GM19372 (cell line): ENCODE measurements at regions not wholly inside any gene's neighbourhood (a gene's known extent, or its start where the extent isn't known, plus 50 kb on each side); places are given as distances from the start of the nearest gene placed in this dataset.

Source experiments
- ATAC-seq: cut with Tn5 transposase; IDR thresholded peaks from one replicate; pipeline ENCODE4 v1.9.1; 2021; ENCODE audit warnings: mild to moderate bottlenecking, low read depth, moderate library complexity; ENCODE audit not compliant: unreplicated experiment

DNA sequence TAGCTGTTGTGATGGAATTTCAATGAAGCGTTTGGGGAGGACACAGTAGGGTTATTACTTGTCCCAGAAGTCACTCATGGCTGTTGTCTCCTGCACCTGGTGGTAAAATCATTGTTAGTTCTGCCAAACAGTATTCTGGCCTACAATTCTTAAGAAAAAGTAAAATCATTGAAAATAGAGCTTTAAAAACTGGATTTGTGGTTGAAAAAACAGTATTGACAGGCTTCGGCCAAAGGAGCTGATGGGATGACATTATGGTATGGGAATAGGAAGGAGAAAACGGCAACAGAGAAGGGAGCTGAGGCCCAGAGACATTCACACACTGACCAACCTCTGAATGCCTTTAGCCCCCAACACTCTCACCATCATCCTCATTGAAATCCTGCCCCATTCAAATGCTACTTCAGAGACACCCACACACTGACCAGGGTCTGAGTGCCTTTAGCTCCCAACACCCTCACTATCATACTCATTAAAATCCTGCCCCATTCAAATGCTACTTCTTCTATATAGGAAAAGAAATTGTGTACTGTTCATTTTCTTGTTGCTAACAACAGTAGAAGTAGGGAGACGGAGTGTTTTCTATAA is 114.1 kb upstream of the OSR1 start:
- no peak for ATAC-seq

DNA sequence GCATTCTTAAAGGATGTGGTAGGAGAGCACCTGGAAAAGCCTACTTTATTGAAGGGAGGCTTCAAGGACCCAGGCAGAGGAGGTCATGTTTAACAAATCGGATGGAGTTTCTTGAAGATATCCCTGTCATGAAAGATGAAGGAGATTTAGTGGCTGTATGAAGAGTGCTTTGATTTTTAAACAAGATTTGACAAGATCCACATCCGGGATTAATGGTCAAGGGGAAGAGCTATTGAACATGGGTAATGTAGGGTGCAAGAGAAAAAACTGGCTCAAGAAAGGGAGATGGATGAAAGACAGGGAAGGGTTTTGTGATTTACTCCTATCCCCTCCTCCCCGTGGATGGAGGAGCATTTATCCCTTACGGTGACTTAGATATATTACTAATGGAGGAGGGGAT is 113.1 kb upstream of the OSR1 start:
- no peak for ATAC-seq

DNA sequence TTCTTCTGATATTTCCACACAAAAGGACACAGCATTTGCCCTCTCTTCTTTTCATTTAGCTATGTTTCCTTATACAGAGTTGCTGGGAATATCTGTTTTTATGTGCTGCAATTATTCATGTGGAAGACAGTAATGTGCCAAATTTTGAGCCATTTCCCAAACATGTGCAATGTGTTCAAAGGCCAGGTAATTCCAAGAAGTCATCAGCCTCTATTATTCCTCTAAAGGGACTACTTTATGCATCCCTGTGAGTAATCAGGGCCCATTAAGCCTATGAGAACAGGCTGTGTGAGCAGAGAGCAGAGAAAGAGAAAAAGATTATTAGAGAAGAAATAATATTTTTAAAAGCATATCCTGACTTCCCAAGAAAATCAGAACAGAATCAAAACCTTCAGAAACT is 107.6 kb upstream of the OSR1 start:
- ATAC-seq = no peak

DNA sequence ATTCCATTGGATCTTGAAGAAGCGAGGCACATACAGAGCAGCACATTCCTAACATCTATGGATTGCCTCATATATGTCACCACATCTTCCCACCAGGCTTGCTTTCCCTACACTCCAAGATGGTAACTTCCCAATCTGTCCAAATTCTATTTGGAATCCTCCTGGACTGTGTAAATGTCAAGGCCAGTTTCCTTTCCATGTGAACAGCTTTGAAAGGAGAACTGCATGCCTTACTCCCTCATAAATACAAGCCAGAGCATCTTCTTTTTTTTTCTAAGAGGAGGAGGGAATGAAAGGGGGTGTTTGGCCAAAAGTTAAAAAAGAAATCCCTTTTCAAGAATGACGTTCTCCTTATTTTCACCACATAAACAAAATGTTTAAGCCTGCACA is 103.8 kb upstream of the OSR1 start:
- ATAC-seq = no peak

DNA sequence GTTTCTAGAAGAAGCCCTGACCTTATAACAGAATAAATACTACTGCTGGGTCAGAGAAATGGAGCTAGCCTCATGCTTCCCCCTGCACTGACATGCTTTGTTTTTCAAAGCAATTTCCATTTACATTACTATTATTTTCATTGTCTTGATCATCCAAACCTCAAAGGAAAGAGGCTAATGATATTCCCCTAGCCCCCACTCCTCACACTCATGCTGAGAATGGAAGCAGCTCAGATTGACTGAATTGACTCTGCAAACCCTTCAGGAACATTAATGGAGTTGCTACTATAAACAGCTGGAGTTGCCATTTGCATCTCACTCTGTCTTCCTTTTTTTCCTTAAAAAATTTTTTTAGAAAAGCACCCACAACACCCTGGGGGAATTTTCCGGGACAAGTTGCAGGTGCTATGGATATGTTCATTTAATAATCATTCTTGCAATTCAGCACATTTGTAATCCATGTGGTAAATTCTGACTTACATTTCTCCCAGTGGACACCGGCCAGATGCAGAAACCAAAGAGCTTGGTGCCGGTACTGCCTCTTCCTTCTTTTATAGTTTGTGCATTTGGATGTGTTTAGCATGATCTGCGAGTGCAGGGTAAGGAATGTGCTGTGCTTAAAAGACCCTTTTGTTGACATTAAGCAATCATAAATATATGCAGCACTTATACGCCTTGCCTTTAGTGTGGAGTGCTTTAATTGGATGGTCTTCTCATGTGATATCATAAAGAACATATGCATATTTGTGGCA is 103.3 kb upstream of the OSR1 start:
- no peak for ATAC-seq

DNA sequence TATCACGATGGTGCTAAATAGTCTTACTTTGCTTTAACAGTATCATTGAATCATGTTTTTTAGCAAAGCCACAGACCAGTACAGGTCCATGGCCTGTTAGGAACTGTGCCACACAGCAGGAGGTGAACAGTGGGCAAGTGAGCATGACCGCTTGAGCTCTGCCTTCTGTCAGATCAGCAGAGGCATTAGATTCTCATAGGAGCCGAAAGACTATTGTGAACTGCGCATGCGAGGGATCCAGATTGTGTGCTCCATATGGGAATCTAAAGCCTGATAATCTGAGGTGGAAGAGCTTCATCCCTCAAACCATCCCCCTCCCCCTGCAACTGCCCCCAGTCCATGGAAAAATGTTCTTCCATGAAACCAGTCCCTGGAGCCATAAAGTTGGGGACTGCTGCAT is 102.3 kb upstream of the OSR1 start:
- ATAC-seq = no peak

DNA sequence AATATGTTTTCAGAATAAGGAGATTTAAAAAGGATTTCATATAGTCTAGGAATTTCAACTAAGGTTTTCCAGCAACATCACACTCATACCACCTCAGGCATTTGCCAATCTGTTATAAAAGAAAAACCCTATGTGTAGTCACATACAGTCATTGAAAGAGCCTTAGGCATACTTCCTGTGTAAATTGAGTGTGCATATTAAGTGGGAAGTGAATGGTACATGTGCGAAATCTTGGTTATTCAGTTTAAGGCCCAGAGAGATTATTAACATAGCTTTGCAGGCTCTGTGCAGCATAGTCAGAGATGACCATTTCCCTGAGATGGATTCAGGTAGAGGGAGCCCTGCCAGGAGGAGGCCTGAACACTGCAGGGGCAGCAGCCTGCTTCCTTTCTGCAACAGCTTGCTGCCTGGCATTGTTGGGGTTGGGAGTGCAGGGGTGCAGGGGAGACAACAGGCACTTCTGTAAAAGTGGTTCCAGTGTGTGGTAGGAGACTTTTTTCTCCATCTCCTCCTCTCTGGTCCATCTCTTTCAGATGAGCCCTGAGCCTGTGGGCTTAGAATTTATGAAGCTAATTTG is 100.1 kb upstream of the OSR1 start:
- no peak for ATAC-seq

DNA sequence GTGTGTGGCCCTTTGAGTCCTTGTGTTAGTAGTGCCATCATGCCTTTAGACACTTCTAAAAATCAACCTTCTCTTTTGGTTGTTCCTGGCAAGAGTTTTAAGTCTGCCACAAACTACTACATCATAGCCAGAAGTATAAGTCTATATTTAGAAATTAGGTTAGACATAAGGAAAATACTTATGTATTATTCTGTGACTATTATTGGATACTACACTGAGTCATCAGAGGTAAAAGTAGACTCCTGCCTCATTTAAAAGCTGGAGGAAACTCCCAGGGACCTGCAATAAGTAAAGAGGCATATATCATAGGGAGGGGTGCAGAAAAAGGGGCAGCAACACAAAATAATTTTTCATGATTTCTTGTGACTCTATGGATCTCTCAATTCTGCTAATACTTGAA is 99.4 kb upstream of the OSR1 start:
- ATAC-seq = no peak

DNA sequence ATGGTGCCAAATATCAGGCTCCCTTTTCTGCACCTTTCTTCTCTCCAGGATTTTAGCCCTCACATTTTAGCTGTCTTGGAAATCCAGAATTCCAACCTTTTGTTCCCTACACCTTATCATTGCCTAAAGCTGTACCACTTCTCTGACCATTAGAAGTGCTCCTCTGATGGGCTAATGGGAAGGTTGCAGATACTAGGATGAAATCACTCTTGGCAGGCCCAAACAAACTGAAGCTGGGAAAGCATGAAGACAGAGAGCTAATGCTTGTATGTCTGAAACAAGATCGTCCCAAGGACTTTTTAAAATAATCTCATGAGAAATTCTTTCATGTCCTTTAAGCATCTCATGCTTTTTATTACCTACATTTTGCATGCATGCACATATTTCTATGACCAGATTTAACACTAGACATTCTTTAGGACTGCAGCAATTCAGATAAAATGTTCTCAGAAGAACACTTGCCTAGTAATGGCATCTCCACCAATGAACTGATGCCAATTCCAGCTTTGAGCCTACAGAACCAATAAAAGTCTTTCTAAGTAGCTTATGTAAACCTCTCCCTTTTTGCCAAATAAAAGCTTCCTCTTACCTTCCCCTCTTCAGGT is 98.4 kb upstream of the OSR1 start:
- no peak for ATAC-seq

DNA sequence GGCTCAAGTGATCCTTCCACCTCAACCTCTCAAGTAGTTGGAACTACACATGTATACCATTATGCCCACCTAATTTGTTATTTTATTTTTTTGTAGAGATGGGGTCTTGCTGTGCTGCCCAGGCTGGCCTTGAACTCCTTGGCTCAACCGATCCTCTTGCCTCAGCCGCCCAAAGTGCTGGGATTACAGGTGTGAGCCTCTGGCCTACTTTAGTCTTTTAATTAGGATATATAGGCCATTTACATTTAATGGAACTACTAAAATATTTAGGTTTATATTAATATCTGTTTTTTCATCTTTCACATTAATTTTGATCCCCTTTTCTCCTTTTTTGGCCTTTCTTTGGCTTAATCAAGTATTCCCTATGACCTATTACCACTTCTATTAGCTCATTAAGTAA is 95.7 kb upstream of the OSR1 start:
- ATAC-seq = no peak

DNA sequence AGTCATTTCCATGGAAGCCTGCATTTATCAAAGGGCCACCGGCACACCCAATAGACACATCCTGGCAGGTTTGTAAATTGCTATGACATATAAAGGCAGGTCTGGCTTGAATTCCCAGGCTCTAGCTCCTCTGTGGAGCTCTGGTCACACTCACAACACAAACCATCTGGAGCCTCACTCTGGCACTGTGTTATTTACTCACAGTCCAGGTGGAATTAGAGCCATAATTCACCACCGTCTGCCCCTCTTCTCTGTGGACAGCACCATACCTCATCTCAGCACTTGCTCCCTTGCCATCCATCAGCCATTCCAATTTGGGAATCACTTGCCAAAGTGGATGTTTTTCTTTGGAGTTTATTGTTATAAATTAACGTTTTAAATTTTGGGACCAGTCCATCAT is 84.3 kb upstream of the OSR1 start:
- no peak for ATAC-seq

DNA sequence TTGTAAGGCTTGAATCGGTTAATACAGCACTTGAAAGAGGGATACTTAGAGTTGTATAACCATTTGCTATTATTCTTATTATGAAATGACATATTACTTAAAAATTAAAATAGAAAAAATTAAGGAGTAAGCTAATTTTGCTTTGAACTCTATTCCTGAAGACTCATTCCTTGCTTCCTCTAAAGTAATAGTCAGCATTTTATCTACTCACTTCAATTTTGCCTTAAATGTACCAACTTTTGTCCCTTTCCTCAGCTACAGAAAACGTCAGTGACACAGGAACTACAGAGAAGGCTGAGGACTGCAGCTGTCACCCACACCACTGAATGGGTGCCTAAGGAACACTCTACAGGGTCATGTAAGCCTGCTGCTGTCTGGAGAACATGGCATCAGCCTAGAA is 80.7 kb upstream of the OSR1 start:
- no peak for ATAC-seq

DNA sequence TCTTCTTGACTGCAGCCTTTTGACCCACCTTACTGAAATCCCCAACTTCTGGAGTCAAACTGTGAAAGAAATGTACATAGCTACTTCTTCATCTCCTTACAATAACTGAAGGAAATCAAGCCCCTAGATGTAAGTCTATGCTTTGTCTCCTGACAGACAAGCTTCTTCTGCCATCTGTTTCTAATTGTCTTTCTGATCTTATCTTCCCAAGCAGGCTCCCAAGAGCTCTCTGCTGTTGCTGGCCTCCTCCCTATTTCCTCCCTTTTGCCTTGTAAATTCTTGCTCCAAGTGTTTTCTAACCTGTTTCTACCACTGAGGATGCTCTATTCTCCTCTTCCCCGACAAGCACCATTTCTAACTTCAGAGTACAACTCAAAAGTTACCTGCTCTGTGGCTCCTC is 77.4 kb upstream of the OSR1 start:
- no peak for ATAC-seq

DNA sequence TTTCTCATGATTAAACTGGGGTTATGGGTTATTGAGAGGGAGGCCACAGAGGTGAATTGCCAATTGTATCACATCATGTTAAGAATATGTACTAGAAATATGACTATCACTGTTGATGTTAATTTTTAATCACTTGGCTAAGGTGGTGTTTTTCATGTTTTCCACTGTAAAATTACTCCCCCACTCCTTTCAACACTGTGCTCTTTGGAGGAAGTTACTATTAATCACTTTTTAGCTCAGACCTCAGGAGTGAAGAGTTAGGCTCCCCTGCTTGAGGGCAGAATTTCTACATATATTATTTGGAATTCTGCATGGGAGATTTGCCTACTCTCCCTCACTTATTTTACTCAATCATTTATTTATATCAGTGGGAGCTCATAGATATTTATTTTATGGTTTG is 76.0 kb upstream of the OSR1 start:
- ATAC-seq = no peak

DNA sequence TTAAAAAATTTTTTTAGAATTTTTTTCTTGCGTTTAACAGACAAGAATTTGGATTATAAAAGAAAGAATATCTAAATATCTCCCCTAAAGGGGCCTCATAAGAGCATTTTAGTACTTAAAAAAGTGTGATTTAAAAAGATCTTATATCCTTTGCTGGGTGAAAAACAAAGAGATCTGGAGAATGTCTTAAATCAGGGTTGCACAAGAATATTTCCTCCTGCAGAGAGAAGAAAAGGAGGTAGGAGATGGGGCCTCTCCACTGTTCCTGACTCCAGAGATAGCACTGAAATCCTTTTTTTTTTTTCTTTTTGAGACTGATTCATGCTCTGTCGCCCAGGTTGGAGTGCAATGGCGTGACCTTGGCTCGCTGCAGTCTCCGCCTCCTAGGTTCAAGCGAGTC is 68.5 kb upstream of the OSR1 start:
- ATAC-seq = no peak

DNA sequence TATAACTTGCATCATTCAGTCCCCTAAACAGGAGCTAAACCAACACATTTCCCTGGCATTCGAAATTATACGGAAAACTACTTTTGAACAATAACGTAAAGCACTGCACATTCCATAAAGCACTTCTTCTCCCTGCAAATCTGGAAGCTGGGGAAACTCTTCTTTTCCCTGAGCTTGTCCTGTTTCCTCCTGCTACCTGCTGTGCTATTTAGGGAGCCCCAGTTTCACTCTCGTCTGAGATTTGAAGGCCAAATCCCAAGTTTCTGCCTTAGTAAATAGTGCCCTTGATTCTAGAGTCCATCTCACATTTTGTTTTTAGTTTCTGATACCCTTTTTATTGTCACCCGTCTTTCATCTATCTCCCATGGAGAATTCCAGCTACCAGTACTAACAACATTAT is 67.7 kb upstream of the OSR1 start:
- no peak for ATAC-seq

DNA sequence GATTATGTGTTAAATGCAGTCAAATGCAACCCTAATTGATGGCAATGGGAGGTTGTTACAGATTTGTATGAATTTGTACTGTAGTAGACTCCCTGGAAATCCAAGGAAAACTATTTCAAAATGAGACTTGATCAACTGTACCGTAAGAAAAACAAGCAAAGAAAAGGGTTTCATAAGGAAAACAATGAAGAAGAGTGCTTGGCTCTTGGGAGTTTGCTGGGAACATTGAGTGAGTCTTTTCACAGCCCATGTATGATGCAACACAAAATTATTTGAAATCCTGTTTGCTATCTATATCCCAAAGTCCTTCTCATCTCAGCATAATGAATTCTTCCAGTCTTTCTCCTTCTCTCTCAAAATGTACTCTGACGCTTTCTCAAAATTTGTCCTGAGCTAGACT is 67.0 kb upstream of the OSR1 start:
- ATAC-seq = no peak

DNA sequence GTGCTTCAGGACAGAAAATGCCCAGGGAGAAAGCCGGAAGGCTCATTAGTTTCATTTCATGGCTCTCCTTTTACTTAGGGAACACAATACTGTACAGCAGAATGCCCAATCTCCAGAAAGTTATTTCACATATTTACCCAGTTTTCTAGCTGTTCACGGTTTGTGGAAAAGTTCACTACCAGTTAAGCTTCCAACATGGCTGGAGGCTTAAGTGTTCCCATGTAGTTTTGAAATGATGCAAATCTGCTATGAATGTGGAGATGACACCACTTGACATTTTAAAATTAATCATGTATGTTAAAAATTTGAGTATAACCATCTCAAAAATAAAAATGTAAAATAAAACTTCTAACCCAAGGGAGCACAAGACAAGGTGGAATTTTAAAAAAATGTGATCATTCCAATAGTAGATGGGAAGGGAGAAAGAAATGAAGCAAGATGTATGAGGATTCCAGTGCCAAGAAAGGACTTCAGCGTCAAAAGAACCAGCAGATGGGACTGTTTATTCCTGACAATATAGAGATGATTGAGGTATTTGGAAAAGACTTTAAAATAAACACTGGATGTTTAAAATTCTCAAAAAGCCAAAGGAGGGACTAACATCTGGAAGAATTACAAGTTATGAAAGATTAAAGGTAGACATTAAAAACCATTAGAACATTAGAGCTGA is 60.9 kb upstream of the OSR1 start:
- ATAC-seq = no peak

DNA sequence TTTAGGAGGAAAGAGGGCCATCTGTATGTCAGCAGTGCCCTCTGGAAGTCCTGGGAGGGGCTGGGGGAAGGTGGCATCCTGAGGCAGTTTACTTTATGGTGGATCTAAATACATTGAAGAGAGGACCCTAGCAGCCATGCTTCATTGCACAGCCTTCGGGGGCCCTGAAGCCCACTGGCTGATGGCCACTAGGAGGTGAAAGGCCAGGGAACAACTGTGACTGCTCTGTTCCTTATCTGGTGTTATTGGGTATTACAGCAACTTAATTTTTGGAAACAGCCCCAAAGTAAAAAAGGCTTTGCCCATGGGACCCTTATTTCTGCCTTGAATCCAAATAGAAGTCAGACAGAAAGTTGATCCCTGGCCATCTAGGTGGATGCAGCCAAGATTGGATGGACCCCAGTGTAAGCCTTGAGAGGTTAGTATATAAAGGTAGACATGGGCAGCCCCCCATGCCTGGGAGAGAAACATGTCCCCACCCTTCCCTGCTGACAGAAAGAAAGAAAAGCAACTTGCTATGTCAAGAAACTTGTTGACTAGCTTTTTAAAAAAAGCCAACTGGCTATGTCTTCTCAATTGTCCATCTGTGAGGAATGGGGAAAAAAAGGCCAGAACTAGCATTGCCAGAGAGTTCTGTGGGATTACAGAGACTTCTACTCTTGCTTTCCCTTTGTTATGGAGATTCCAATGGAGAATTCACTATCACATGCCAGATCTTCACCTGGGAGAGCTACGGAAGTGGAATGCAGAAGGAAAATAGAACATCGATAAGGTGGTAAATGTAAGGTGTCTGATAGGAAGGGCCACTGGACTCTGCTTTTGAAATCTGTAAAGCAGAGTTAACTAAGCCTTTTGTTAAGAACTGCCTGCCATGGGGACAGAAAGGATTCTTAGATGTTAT is 58.6 kb upstream of the OSR1 start:
- ATAC-seq = no peak

DNA sequence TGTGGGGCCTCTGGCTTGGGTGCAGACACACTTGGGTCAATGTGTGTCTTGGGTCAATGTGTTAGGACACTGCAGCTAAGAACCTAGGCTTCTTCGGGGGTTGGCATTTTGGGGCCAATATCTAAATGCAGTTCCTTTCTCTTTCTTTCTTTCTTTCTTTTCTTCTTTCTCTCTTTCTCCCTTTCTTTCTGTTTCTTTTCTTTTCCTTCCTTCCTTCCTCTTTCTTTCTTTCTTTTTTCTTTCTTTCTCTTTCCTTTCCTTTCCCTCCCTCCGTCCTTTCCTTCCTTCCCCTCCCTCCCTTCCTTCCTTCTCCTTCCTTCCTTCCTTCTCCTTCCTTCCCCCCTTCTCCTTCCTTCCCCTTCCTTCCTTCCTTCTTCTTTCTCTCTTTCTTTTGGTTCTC is 57.7 kb upstream of the OSR1 start:
- ATAC-seq = no peak
